ENCODE measurements at regions not wholly inside any gene's neighbourhood (a gene's known extent, or its start where the extent isn't known, plus 50 kb on each side); places are given as distances from the start of the nearest gene placed in this dataset.

- ATAC-seq (no peak), DNase-seq (ENCODE audit: missing footprints) (no peak)
- intact Hi-C loops (cut with DNase I): no loop called here
These were observed 825.6 kb downstream of the TBC1D22A start for GRCh38 chr22:47587861-47588577.

GRCh38 chr22:47587361-47587760 lies 824.9 kb downstream of the TBC1D22A start:
- ATAC-seq (no peak), DNase-seq (ENCODE audit: missing footprints) (no peak)
- intact Hi-C loops (cut with DNase I): no loop called here

GRCh38 chr22:47586946-47587345 lies 824.5 kb downstream of the TBC1D22A start:
- ATAC-seq: no peak
- DNase-seq (ENCODE audit: missing footprints): no peak
- intact Hi-C loops (cut with DNase I): no loop called here

GRCh38 chr22:47586038-47586437 lies 823.6 kb downstream of the TBC1D22A start:
- no peak for ATAC-seq
- intact Hi-C loops (cut with DNase I): no loop called here

GRCh38 chr22:47583959-47584562 lies 821.6 kb downstream of the TBC1D22A start:
- no peak for ATAC-seq
- intact Hi-C loops (cut with DNase I): no loop called here
- no peak for DNase-seq (ENCODE audit: missing footprints)

More at GRCh38 chr22:47586038-47586437, 823.6 kb downstream of the TBC1D22A start:
- DNase-seq (ENCODE audit: missing footprints): no peak

GRCh38 chr22:47582067-47582466 lies 819.6 kb downstream of the TBC1D22A start:
- intact Hi-C loops (cut with DNase I): no loop called here
- DNase-seq (ENCODE audit: missing footprints) (no peak), ATAC-seq (no peak)

- ATAC-seq (no peak), DNase-seq (ENCODE audit: missing footprints) (no peak)
- intact Hi-C loops (cut with DNase I): no loop called here
These were observed 817.7 kb downstream of the TBC1D22A start for GRCh38 chr22:47580121-47580520.

- no peak for ATAC-seq
- DNase-seq (ENCODE audit: missing footprints): no peak
- intact Hi-C loops (cut with DNase I): no loop called here
These were observed 814.5 kb downstream of the TBC1D22A start for GRCh38 chr22:47576908-47577307.

- ATAC-seq: no peak
- intact Hi-C loops (cut with DNase I): no loop called here
These were observed 812.8 kb downstream of the TBC1D22A start for GRCh38 chr22:47575291-47575690.

GRCh38 chr22:47574556-47574955 lies 812.1 kb downstream of the TBC1D22A start:
- intact Hi-C loops (cut with DNase I): no loop called here
- no peak for ATAC-seq
- DNase-seq (ENCODE audit: missing footprints): no peak

More at GRCh38 chr22:47575291-47575690, 812.8 kb downstream of the TBC1D22A start:
- no peak for DNase-seq (ENCODE audit: missing footprints)

GRCh38 chr22:47573141-47573540 lies 810.7 kb downstream of the TBC1D22A start:
- no peak for DNase-seq (ENCODE audit: missing footprints)
- intact Hi-C loops (cut with DNase I): no loop called here
- ATAC-seq: no peak

- DNase-seq (ENCODE audit: missing footprints) (no peak), ATAC-seq (no peak)
- intact Hi-C loops (cut with DNase I): no loop called here
These were observed 810.0 kb downstream of the TBC1D22A start for GRCh38 chr22:47572443-47572842.

GRCh38 chr22:47571616-47572015 lies 809.2 kb downstream of the TBC1D22A start:
- intact Hi-C loops (cut with DNase I): no loop called here
- no peak for DNase-seq (ENCODE audit: missing footprints)
- ATAC-seq: no peak

- ATAC-seq (no peak), DNase-seq (ENCODE audit: missing footprints) (no peak)
- intact Hi-C loops (cut with DNase I): no loop called here
These were observed 808.4 kb downstream of the TBC1D22A start for GRCh38 chr22:47570851-47571250.

GRCh38 chr22:47570300-47570685 lies 807.8 kb downstream of the TBC1D22A start:
- intact Hi-C loops (cut with DNase I): no loop called here
- DNase-seq (ENCODE audit: missing footprints) (no peak), ATAC-seq (no peak)

GRCh38 chr22:47569389-47570299 lies 807.2 kb downstream of the TBC1D22A start:
- DNase-seq (ENCODE audit: missing footprints): no peak
- no peak for ATAC-seq
- intact Hi-C loops (cut with DNase I): no loop called here

- no peak for ATAC-seq
- intact Hi-C loops (cut with DNase I): no loop called here
- no peak for DNase-seq (ENCODE audit: missing footprints)
These were observed 806.2 kb downstream of the TBC1D22A start for GRCh38 chr22:47568700-47569099.

GRCh38 chr22:47567126-47568090 lies 805.0 kb downstream of the TBC1D22A start:
- DNase-seq (ENCODE audit: missing footprints) (no peak), ATAC-seq (no peak)
- intact Hi-C loops (cut with DNase I): no loop called here

GRCh38 chr22:47566491-47566890 lies 804.0 kb downstream of the TBC1D22A start:
- intact Hi-C loops (cut with DNase I): no loop called here
- DNase-seq (ENCODE audit: missing footprints): no peak
- no peak for ATAC-seq

All from Right ventricle myocardium inferior (tissue), 1 donor.